ENCODE measurements at regions not wholly inside any gene's neighbourhood (a gene's known extent, or its start where the extent isn't known, plus 50 kb on each side); places are given as distances from the start of the nearest gene placed in this dataset.

DNA sequence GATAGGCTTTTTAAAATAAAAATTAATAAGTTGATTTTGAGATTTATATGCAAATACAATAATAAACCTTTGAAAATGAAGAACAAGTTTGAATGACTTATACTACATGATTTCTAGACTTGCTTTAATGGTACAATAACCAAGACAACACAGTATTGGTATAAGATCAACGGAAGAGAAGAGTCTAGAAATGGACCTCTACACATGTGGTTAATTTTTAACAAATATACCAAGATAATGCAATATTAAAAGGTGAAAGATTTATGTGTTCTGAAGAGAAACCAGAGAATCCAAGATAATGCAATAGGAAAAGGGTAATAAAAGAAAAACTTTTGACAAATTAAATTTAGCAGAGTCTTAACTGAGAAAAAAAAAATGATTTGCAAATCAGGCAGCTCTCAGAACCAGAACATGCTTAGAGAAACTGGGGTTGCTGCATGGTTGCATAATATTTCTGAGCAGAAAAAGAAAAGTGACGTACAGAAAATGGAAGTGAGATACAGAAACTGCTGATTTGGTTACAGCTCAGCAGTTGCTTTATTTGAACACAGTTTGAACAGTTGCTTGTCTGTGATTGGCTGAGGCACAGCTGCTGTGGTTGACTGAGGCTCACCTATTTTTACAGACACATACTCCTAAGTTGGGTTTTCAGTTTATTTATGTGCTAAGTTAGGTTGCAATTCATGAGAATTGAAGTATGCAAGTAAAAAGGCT lies 365.9 kb downstream of the CRPPA start:
- Histone ChIP-seq H3K27me3 (ENCODE audit: insufficient read depth, poor library complexity, severe bottlenecking) (peaks cover 3% of the 10 kb centered on the region), H3K27ac (ENCODE audit: poor library complexity, severe bottlenecking) (no peak overlapping the region), H3K4me3 (ENCODE audit: severe bottlenecking) (no peak overlapping the region), H3K36me3 (ENCODE audit: low read depth) (no peaks in the 10 kb centered on the region), H3K9me3 (ENCODE audit: severe bottlenecking) (no peaks in the 10 kb centered on the region), H3K4me1 (ENCODE audit: insufficient read depth, poor library complexity, severe bottlenecking) (no peaks in the 10 kb centered on the region)
- TF ChIP-seq, protein P1, sequence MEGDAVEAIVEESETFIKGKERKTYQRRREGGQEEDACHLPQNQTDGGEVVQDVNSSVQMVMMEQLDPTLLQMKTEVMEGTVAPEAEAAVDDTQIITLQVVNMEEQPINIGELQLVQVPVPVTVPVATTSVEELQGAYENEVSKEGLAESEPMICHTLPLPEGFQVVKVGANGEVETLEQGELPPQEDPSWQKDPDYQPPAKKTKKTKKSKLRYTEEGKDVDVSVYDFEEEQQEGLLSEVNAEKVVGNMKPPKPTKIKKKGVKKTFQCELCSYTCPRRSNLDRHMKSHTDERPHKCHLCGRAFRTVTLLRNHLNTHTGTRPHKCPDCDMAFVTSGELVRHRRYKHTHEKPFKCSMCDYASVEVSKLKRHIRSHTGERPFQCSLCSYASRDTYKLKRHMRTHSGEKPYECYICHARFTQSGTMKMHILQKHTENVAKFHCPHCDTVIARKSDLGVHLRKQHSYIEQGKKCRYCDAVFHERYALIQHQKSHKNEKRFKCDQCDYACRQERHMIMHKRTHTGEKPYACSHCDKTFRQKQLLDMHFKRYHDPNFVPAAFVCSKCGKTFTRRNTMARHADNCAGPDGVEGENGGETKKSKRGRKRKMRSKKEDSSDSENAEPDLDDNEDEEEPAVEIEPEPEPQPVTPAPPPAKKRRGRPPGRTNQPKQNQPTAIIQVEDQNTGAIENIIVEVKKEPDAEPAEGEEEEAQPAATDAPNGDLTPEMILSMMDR (IDR thresholded peaks at IDR 0.05; ENCODE audit: poor library complexity, severe bottlenecking): no peak
- DNase-seq (ENCODE audit: low spot score) (no peak), ATAC-seq (ENCODE audit: low read depth) (no peak)

DNA sequence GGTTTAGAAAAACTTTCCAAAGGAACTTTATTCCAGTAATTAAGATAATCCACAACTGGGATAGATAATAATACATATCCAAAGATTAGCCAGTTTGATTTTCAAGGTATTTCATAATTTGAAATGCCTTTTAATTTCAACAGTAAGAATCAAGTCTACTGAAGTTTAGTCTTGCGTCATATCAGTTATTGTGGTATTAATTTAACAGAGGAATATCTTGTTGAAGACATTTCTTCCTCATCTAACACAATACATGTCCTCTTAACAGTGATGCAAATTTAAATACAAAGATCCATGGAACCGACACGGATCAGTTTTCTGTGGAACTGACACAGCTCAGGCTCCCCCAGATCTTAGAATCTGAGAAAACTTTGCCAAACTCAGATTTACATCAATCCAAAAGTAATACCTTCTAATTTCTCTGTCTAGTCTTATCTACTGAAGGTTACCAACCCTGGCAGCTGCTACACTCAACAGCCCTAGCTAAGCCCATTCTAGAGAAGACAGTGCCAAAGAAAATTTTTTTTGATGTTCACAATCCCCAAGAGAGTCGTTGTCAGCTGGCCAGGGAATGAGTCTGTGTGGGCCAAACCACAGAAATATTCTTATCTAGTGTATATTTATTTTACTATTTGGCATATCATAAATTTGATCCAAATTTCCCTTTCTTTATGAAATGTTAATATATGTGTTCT lies 365.2 kb upstream of the MEOX2 start:
- TF ChIP-seq, protein P1 (IDR thresholded peaks at IDR 0.05; ENCODE audit: poor library complexity, severe bottlenecking): no peak
- no peak for DNase-seq (ENCODE audit: low spot score)
- no peak for ATAC-seq (ENCODE audit: low read depth)
- no peak overlapping the region for H3K4me3 ChIP-seq (ENCODE audit: severe bottlenecking)
- no peak overlapping the region for H3K27ac ChIP-seq (ENCODE audit: poor library complexity, severe bottlenecking)
- no peaks in the 10 kb centered on the region for H3K36me3 ChIP-seq (ENCODE audit: low read depth)
- no peaks in the 10 kb centered on the region for H3K9me3 ChIP-seq (ENCODE audit: severe bottlenecking)
- H3K27me3 ChIP-seq (ENCODE audit: insufficient read depth, poor library complexity, severe bottlenecking): peaks cover 3% of the 10 kb centered on the region
- H3K4me1 ChIP-seq (ENCODE audit: insufficient read depth, poor library complexity, severe bottlenecking): no peaks in the 10 kb centered on the region

DNA sequence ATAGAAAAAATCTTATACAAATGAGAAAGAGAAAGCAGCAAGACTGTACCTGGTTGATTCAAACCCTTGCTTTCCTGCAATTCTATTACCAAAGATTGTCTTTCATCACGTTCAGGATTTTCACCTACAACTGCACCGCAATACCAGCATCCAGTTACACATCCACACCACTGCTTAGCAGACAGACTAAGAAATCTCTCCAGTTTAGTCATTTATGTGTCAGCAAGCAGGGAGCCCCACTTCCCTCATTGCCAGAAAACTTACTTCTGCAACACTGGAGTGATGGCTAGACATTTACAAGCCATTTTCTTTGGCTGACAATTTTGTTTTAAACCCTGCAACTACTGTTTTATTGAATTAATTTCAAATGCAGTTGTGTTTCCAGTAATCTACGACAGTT lies 359.6 kb upstream of the MEOX2 start:
- Histone ChIP-seq H3K27me3 (ENCODE audit: insufficient read depth, poor library complexity, severe bottlenecking) (no peaks in the 10 kb centered on the region), H3K36me3 (ENCODE audit: low read depth) (no peaks in the 10 kb centered on the region), H3K4me3 (ENCODE audit: severe bottlenecking) (no peak overlapping the region), H3K4me1 (ENCODE audit: insufficient read depth, poor library complexity, severe bottlenecking) (no peaks in the 10 kb centered on the region), H3K27ac (ENCODE audit: poor library complexity, severe bottlenecking) (no peak overlapping the region), H3K9me3 (ENCODE audit: severe bottlenecking) (no peaks in the 10 kb centered on the region)
- DNase-seq (ENCODE audit: low spot score) (no peak), ATAC-seq (ENCODE audit: low read depth) (no peak)
- TF ChIP-seq, protein P1 (IDR thresholded peaks at IDR 0.05; ENCODE audit: poor library complexity, severe bottlenecking): no peak

DNA sequence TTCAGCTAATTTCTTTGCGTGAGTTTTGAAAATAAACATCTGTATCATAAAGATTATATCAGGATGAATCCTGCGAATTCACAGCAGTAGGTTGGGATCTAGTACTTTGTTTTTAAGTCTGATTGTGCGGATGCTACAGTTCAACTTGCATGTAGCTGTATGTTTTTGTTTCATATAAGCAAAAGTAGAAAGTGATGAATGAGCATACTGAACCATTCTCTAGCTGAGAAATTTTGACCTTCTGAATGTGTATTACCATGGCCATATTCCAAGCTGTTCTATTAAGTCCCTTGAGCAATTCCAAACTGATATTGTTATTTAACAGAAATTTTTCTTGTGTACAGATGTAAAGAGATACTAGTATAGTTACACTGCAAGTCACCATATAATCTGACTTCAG lies 358.8 kb upstream of the MEOX2 start:
- TF ChIP-seq, protein P1 (IDR thresholded peaks at IDR 0.05; ENCODE audit: poor library complexity, severe bottlenecking): no peak
- Histone ChIP-seq H3K4me3 (ENCODE audit: severe bottlenecking) (no peak overlapping the region), H3K9me3 (ENCODE audit: severe bottlenecking) (no peaks in the 10 kb centered on the region), H3K4me1 (ENCODE audit: insufficient read depth, poor library complexity, severe bottlenecking) (no peaks in the 10 kb centered on the region), H3K36me3 (ENCODE audit: low read depth) (no peaks in the 10 kb centered on the region), H3K27me3 (ENCODE audit: insufficient read depth, poor library complexity, severe bottlenecking) (no peaks in the 10 kb centered on the region), H3K27ac (ENCODE audit: poor library complexity, severe bottlenecking) (no peak overlapping the region)
- ATAC-seq (ENCODE audit: low read depth) (no peak), DNase-seq (ENCODE audit: low spot score) (no peak)

DNA sequence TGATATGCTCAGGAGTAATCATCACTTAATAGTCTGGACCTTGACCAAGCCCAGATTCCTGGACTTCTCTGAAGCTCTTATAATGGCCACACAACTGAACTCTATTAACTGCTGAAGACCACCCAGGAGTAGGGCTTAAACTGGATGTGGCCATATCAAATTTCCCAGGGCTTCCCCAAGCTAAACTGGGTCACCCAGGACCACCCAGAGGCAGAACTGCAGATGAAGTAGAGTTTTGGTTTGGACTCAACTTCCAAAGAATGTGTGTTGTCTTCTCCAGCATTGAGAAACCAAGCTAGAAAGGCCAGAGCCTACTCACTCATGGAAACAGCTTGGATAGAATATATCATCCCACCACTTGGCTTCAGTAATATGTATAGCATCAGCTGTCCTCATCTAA lies 358.2 kb upstream of the MEOX2 start:
- H3K27me3 ChIP-seq (ENCODE audit: insufficient read depth, poor library complexity, severe bottlenecking): no peaks in the 10 kb centered on the region
- ATAC-seq (ENCODE audit: low read depth): no peak
- TF ChIP-seq, protein P1 (IDR thresholded peaks at IDR 0.05; ENCODE audit: poor library complexity, severe bottlenecking): no peak
- no peak overlapping the region for H3K27ac ChIP-seq (ENCODE audit: poor library complexity, severe bottlenecking)
- H3K4me3 ChIP-seq (ENCODE audit: severe bottlenecking): no peak overlapping the region
- no peak for DNase-seq (ENCODE audit: low spot score)
- H3K4me1 ChIP-seq (ENCODE audit: insufficient read depth, poor library complexity, severe bottlenecking): no peaks in the 10 kb centered on the region
- no peaks in the 10 kb centered on the region for H3K9me3 ChIP-seq (ENCODE audit: severe bottlenecking)
- H3K36me3 ChIP-seq (ENCODE audit: low read depth): no peaks in the 10 kb centered on the region
